A673 (cell line): ENCODE measurements at regions not wholly inside any gene's neighbourhood (a gene's known extent, or its start where the extent isn't known, plus 50 kb on each side); places are given as distances from the start of the nearest gene placed in this dataset.
"Not testable (repeated sequence)": the region's sequence is repeated elsewhere in the genome, so short reads cannot be mapped to it uniquely, and the experiment has no call there.

Experiments used
- EZH2 ChIP-seq: fragments of 200-600 bp; sonication (generic); IDR thresholded peaks from 2 replicates; pipeline ENCODE4 v1.6.1; 2017; ENCODE audit warnings: borderline replicate concordance, low read depth, mild to moderate bottlenecking, mixed read lengths, antibody characterized with exemption, low read length; ENCODE audit not compliant: poor library complexity, severe bottlenecking
- TF ChIP-seq, protein P1 (sequence below): fragments of 300-800, 200-600 bp; sonication (generic); conservative IDR thresholded peaks from 2 replicates; pipeline ENCODE4 v1.5.1; 2017; ENCODE audit warnings: low read depth, mild to moderate bottlenecking, antibody characterized with exemption, low read length, moderate library complexity, mixed read lengths

DNA sequence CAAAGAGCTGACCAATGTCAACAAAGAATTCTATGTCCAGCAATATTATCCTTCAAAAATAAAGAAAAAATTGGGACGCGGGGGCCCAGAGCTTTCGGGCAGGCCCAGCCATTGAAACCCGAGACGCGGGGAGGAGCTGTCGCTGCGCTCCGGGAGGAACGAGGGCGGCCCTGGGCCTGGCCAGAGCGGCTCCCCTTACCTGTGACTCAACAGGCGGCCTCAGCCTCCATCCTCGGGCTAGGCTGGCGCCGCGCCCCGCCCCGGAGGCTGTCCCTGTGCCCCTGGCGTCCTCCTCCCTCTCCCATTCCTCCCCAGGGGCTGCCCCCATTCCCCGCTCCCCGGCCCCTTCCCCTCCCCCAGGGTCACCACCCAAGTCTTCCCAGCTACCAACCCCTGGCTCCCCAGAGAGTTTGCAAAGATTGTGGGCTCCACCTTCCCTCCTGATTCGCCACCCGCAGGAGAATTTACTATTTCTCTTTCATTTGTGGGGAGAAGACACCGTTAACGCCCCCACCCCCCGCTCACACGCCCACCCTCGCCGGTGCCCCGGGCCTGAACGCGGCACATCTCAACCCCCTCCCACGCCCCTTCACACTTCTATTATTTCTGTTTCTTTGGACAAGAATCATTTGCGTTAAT, 127.9 kb downstream of the ARRDC4 start:
- TF ChIP-seq, protein P1, sequence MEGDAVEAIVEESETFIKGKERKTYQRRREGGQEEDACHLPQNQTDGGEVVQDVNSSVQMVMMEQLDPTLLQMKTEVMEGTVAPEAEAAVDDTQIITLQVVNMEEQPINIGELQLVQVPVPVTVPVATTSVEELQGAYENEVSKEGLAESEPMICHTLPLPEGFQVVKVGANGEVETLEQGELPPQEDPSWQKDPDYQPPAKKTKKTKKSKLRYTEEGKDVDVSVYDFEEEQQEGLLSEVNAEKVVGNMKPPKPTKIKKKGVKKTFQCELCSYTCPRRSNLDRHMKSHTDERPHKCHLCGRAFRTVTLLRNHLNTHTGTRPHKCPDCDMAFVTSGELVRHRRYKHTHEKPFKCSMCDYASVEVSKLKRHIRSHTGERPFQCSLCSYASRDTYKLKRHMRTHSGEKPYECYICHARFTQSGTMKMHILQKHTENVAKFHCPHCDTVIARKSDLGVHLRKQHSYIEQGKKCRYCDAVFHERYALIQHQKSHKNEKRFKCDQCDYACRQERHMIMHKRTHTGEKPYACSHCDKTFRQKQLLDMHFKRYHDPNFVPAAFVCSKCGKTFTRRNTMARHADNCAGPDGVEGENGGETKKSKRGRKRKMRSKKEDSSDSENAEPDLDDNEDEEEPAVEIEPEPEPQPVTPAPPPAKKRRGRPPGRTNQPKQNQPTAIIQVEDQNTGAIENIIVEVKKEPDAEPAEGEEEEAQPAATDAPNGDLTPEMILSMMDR: not testable (repeated sequence)
- TF ChIP-seq EZH2: not testable (repeated sequence)
